T-helper 1 cell treated with Interleukin-12 subunit alpha and Interleukin-12 subunit beta and Interleukin-4 antibody, amounts not matched to agents 30 μg/mL and 1 μg/mL, for 36 hours (primary cell): ENCODE measurements at regions not wholly inside any gene's neighbourhood (a gene's known extent, or its start where the extent isn't known, plus 50 kb on each side); places are given as distances from the start of the nearest gene placed in this dataset.

ENCODE experiments used
- H3K27ac Mint-ChIP-seq: one replicate; pipeline ENCODE4 v1.8.0; 2021; ENCODE audit warnings: mild to moderate bottlenecking, mixed read lengths
- H3K27me3 Mint-ChIP-seq: one replicate; pipeline ENCODE4 v1.8.0; 2021; ENCODE audit warnings: low read depth, mixed read lengths
- H3K36me3 Mint-ChIP-seq: one replicate; pipeline ENCODE4 v1.8.0; 2021; ENCODE audit warnings: low read depth, mixed read lengths
- H3K4me1 Mint-ChIP-seq: one replicate; pipeline ENCODE4 v1.8.0; 2021; ENCODE audit warnings: low read depth, mixed read lengths
- H3K4me3 Mint-ChIP-seq: one replicate; pipeline ENCODE4 v1.8.0; 2021; ENCODE audit warnings: mild to moderate bottlenecking, moderate library complexity, mixed read lengths
- H3K9me3 Mint-ChIP-seq: one replicate; pipeline ENCODE4 v1.8.0; 2021; ENCODE audit warnings: mixed read lengths

GRCh38 chr10:120997313-120997712, 146.2 kb downstream of the WDR11 start:
- no peaks in the 10 kb centered on the region for H3K9me3 Mint-ChIP-seq

GRCh38 chr10:120997756-120998155, 146.6 kb downstream of the WDR11 start:
- H3K9me3 Mint-ChIP-seq: no peaks in the 10 kb centered on the region

More at GRCh38 chr10:120997313-120997712, 146.2 kb downstream of the WDR11 start:
- Mint-ChIP-seq H3K27ac (no peak overlapping the region), H3K36me3 (no peaks in the 10 kb centered on the region), H3K4me3 (no peak overlapping the region), H3K4me1 (no peaks in the 10 kb centered on the region), H3K27me3 (no peaks in the 10 kb centered on the region)

GRCh38 chr10:120998251-120998650, 147.1 kb downstream of the WDR11 start:
- no peaks in the 10 kb centered on the region for H3K9me3 Mint-ChIP-seq
- H3K36me3 Mint-ChIP-seq: no peaks in the 10 kb centered on the region
- H3K27me3 Mint-ChIP-seq: no peaks in the 10 kb centered on the region
- H3K4me3 Mint-ChIP-seq: no peak overlapping the region
- H3K27ac Mint-ChIP-seq: no peak overlapping the region
- H3K4me1 Mint-ChIP-seq: no peaks in the 10 kb centered on the region

More at GRCh38 chr10:120997756-120998155, 146.6 kb downstream of the WDR11 start:
- H3K27me3 Mint-ChIP-seq: no peaks in the 10 kb centered on the region
- no peaks in the 10 kb centered on the region for H3K36me3 Mint-ChIP-seq
- H3K4me3 Mint-ChIP-seq: no peak overlapping the region
- no peak overlapping the region for H3K27ac Mint-ChIP-seq
- H3K4me1 Mint-ChIP-seq: no peaks in the 10 kb centered on the region

- H3K4me3 Mint-ChIP-seq: no peak overlapping the region
- H3K27me3 Mint-ChIP-seq: no peaks in the 10 kb centered on the region
- H3K27ac Mint-ChIP-seq: no peak overlapping the region
- no peaks in the 10 kb centered on the region for H3K4me1 Mint-ChIP-seq
- no peaks in the 10 kb centered on the region for H3K36me3 Mint-ChIP-seq
- no peaks in the 10 kb centered on the region for H3K9me3 Mint-ChIP-seq
Observed at GRCh38 chr10:120998782-120999285, 147.7 kb downstream of the WDR11 start.

GRCh38 chr10:120999868-121000267, 148.7 kb downstream of the WDR11 start:
- H3K27ac Mint-ChIP-seq: no peak overlapping the region
- no peaks in the 10 kb centered on the region for H3K27me3 Mint-ChIP-seq
- peaks cover 8% of the 10 kb centered on the region for H3K9me3 Mint-ChIP-seq
- no peaks in the 10 kb centered on the region for H3K4me1 Mint-ChIP-seq
- no peak overlapping the region for H3K4me3 Mint-ChIP-seq
- no peaks in the 10 kb centered on the region for H3K36me3 Mint-ChIP-seq

- Mint-ChIP-seq H3K27me3 (no peaks in the 10 kb centered on the region), H3K9me3 (peaks cover 28% of the 10 kb centered on the region), H3K4me3 (no peak overlapping the region), H3K36me3 (no peaks in the 10 kb centered on the region), H3K4me1 (no peaks in the 10 kb centered on the region), H3K27ac (no peak overlapping the region)
Observed at GRCh38 chr10:121002586-121003205, 151.5 kb downstream of the WDR11 start.

GRCh38 chr10:121005948-121006587, 154.9 kb downstream of the WDR11 start:
- Mint-ChIP-seq H3K4me3 (no peak overlapping the region), H3K9me3 (peaks cover 28% of the 10 kb centered on the region), H3K36me3 (no peaks in the 10 kb centered on the region), H3K27ac (no peak overlapping the region), H3K4me1 (no peaks in the 10 kb centered on the region), H3K27me3 (no peaks in the 10 kb centered on the region)

- no peaks in the 10 kb centered on the region for H3K27me3 Mint-ChIP-seq
- H3K36me3 Mint-ChIP-seq: no peaks in the 10 kb centered on the region
- H3K9me3 Mint-ChIP-seq: peaks cover 28% of the 10 kb centered on the region
- H3K4me1 Mint-ChIP-seq: no peaks in the 10 kb centered on the region
- no peak overlapping the region for H3K4me3 Mint-ChIP-seq
- H3K27ac Mint-ChIP-seq: no peak overlapping the region
Observed at GRCh38 chr10:121007264-121007663, 156.1 kb downstream of the WDR11 start.

GRCh38 chr10:121015916-121016315, 164.8 kb downstream of the WDR11 start:
- Mint-ChIP-seq H3K27me3 (no peaks in the 10 kb centered on the region), H3K4me3 (no peak overlapping the region), H3K27ac (no peak overlapping the region), H3K9me3 (peaks cover 4% of the 10 kb centered on the region), H3K36me3 (no peaks in the 10 kb centered on the region), H3K4me1 (no peaks in the 10 kb centered on the region)

- H3K36me3 Mint-ChIP-seq: no peaks in the 10 kb centered on the region
- no peak overlapping the region for H3K4me3 Mint-ChIP-seq
- H3K27me3 Mint-ChIP-seq: no peaks in the 10 kb centered on the region
- H3K4me1 Mint-ChIP-seq: no peaks in the 10 kb centered on the region
- no peak overlapping the region for H3K27ac Mint-ChIP-seq
- no peaks in the 10 kb centered on the region for H3K9me3 Mint-ChIP-seq
Observed at GRCh38 chr10:121024905-121025584, 173.9 kb downstream of the WDR11 start.

GRCh38 chr10:121025731-121026130, 174.6 kb downstream of the WDR11 start:
- no peaks in the 10 kb centered on the region for H3K9me3 Mint-ChIP-seq
- no peaks in the 10 kb centered on the region for H3K4me1 Mint-ChIP-seq
- no peaks in the 10 kb centered on the region for H3K36me3 Mint-ChIP-seq
- no peak overlapping the region for H3K4me3 Mint-ChIP-seq
- no peaks in the 10 kb centered on the region for H3K27me3 Mint-ChIP-seq
- H3K27ac Mint-ChIP-seq: no peak overlapping the region

GRCh38 chr10:121027371-121027770, 176.2 kb downstream of the WDR11 start:
- Mint-ChIP-seq H3K4me1 (no peaks in the 10 kb centered on the region), H3K4me3 (no peak overlapping the region), H3K9me3 (no peaks in the 10 kb centered on the region), H3K27ac (no peak overlapping the region), H3K36me3 (no peaks in the 10 kb centered on the region), H3K27me3 (no peaks in the 10 kb centered on the region)

GRCh38 chr10:121032460-121032859, 181.3 kb downstream of the WDR11 start:
- Mint-ChIP-seq H3K4me3 (no peak overlapping the region), H3K9me3 (no peaks in the 10 kb centered on the region), H3K36me3 (no peaks in the 10 kb centered on the region), H3K4me1 (no peaks in the 10 kb centered on the region), H3K27ac (no peak overlapping the region), H3K27me3 (no peaks in the 10 kb centered on the region)

- Mint-ChIP-seq H3K36me3 (no peaks in the 10 kb centered on the region), H3K27me3 (no peaks in the 10 kb centered on the region)
Observed at GRCh38 chr10:121033366-121033765, 182.2 kb downstream of the WDR11 start.

GRCh38 chr10:121036431-121036830, 185.3 kb downstream of the WDR11 start:
- no peaks in the 10 kb centered on the region for H3K36me3 Mint-ChIP-seq
- H3K4me1 Mint-ChIP-seq: no peaks in the 10 kb centered on the region
- no peak overlapping the region for H3K27ac Mint-ChIP-seq
- H3K27me3 Mint-ChIP-seq: no peaks in the 10 kb centered on the region
- no peaks in the 10 kb centered on the region for H3K9me3 Mint-ChIP-seq
- H3K4me3 Mint-ChIP-seq: no peak overlapping the region

More at GRCh38 chr10:121033366-121033765, 182.2 kb downstream of the WDR11 start:
- no peaks in the 10 kb centered on the region for H3K4me1 Mint-ChIP-seq
- no peak overlapping the region for H3K27ac Mint-ChIP-seq
- H3K9me3 Mint-ChIP-seq: no peaks in the 10 kb centered on the region
- no peak overlapping the region for H3K4me3 Mint-ChIP-seq
